IPS DF 6.9 (cell line): ENCODE measurements at regions not wholly inside any gene's neighbourhood (a gene's known extent, or its start where the extent isn't known, plus 50 kb on each side); places are given as distances from the start of the nearest gene placed in this dataset.

Experiments used
- DNase-seq: peaks from one replicate; pipeline ENCODE4 v3.0.0-alpha.2; 2013; ENCODE audit warnings: low read depth, low spot score
- H3K27ac ChIP-seq: one replicate; pipeline ENCODE4 v1.5.1; 2013; ENCODE audit warnings: low read length, control low read depth
- H3K27me3 ChIP-seq: 2 replicates; pipeline ENCODE4 v1.6.1; 2013; ENCODE audit warnings: mild to moderate bottlenecking, low read length; ENCODE audit not compliant: control insufficient read depth, insufficient read depth
- H3K36me3 ChIP-seq: 2 replicates; pipeline ENCODE4 v1.6.1; 2013; ENCODE audit warnings: low read length; ENCODE audit not compliant: control insufficient read depth, insufficient read depth
- H3K4me1 ChIP-seq: 2 replicates; pipeline ENCODE4 v1.6.1; 2013; ENCODE audit warnings: low read length; ENCODE audit not compliant: control insufficient read depth, insufficient read depth
- H3K4me3 ChIP-seq: 2 replicates; pipeline ENCODE4 v1.5.1; 2013; ENCODE audit warnings: mild to moderate bottlenecking, low read length
- H3K9me3 ChIP-seq: 2 replicates; pipeline ENCODE4 v1.6.1; 2013; ENCODE audit warnings: low read length, inconsistent platforms; ENCODE audit not compliant: control insufficient read depth, insufficient read depth
- WGBS: extraction: QIAGEN DNeasy Blood & Tissue Kit; methylation state at CpG from one replicate; pipeline ENCODE4 v1.1.7; 2013; ENCODE audit warnings: mixed read lengths, missing lambda C conversion rate; ENCODE audit not compliant: insufficient read length, insufficient coverage; 5-methylcytosine and 5-hydroxymethylcytosine counted together

- WGBS = no CpG with 5 or more reads among the region's 1 CpG
- DNase-seq = no peak
- H3K27ac ChIP-seq = no peak overlapping the region
These were observed 234.8 kb upstream of the GNPDA2 start for GRCh38 chr4:44961001-44961755.

GRCh38 chr4:44931720-44932119 is 205.4 kb upstream of the GNPDA2 start:
- no CpG with 5 or more reads among the region's 3 CpGs for WGBS
- Histone ChIP-seq H3K9me3 (no peaks in the 10 kb centered on the region), H3K27ac (no peak overlapping the region), H3K4me1 (no peaks in the 10 kb centered on the region), H3K27me3 (no peaks in the 10 kb centered on the region), H3K36me3 (no peaks in the 10 kb centered on the region), H3K4me3 (no peak overlapping the region)
- no peak for DNase-seq

More at GRCh38 chr4:44961001-44961755, 234.8 kb upstream of the GNPDA2 start:
- Histone ChIP-seq H3K4me1 (no peaks in the 10 kb centered on the region), H3K9me3 (peaks cover 3% of the 10 kb centered on the region), H3K36me3 (no peaks in the 10 kb centered on the region), H3K27me3 (no peaks in the 10 kb centered on the region), H3K4me3 (no peak overlapping the region)

DNA sequence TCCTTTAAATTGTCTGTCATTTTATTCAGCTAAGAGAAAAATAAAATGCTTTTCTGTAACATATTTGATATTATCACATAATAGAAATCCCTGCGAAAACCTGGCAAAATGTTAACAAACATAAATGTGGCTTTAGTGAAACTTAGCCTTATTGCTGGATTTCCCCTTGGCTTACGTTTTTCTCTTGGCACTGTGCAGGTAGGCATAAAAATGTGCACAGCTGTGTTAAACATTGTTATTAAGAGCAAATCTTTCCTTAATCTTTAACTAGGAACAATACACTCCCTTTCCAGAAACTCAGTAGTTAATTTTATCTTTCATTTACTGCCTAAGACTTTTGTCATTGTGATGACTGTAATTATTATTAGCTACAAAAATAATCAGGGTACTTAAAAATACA is 202.4 kb upstream of the GNPDA2 start:
- no peaks in the 10 kb centered on the region for H3K9me3 ChIP-seq
- no peak for DNase-seq
- H3K4me3 ChIP-seq = no peak overlapping the region
- H3K36me3 ChIP-seq = no peaks in the 10 kb centered on the region
- no peaks in the 10 kb centered on the region for H3K4me1 ChIP-seq
- no CpG with 5 or more reads among the region's 2 CpGs for WGBS
- no peak overlapping the region for H3K27ac ChIP-seq
- H3K27me3 ChIP-seq = no peaks in the 10 kb centered on the region

DNA sequence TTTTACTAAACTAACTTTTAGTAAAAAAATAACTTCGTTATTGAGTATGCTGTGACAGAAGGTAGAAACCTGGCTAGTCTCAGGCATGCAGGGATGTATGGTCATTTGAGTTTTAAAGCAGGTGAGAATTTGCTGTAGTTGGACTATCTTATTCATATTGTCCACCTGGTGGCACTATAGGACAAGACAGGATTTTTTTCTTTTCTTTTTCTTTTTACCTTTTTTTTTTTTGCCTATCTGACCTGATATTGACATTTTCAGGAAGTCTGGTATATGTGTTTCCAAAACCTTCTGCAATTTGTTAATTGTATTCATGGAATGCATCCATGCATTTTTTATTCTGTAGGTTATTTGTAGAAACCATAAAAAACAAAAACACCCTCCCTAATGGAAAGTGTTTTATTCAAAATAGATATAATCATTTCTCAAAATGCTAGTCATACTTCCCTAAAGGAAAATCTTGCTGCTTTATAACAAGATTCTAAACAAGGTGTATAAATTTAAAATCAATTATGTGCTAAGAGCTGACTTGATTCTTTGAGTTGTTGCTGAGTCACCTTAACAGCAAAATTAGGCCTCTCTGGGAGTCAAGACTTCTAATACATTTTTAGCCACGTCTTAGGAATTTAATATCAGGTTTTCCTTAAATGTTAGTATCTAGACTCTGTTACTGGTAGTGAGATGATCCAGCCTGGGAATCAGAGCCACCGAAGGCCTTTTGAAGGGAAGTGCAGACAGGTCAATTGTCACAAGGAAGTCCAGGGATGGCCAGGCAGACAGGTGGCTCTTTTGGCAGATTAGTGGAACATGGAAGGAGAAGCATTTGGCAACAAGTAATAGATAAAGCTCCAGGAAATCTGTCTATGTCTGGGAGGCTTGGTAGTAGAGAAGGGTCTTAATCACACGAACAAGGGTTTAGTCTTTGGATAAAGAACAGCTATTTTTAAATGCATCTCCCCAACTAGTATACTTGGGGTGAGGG is 201.3 kb upstream of the GNPDA2 start:
- no peaks in the 10 kb centered on the region for H3K36me3 ChIP-seq
- H3K9me3 ChIP-seq = no peaks in the 10 kb centered on the region
- H3K4me1 ChIP-seq = no peaks in the 10 kb centered on the region
- H3K4me3 ChIP-seq = no peak overlapping the region
- DNase-seq = peak; percentile 7
- no peak overlapping the region for H3K27ac ChIP-seq
- no peaks in the 10 kb centered on the region for H3K27me3 ChIP-seq
- no CpG with 5 or more reads among the region's 4 CpGs for WGBS

- Histone ChIP-seq H3K27ac (no peak overlapping the region), H3K36me3 (no peaks in the 10 kb centered on the region), H3K4me1 (no peaks in the 10 kb centered on the region), H3K9me3 (no peaks in the 10 kb centered on the region), H3K27me3 (no peaks in the 10 kb centered on the region), H3K4me3 (no peak overlapping the region)
- no peak for DNase-seq
- WGBS = no CpG with 5 or more reads among the region's 3 CpGs
These were observed 190.1 kb upstream of the GNPDA2 start for GRCh38 chr4:44916411-44916810.

DNA sequence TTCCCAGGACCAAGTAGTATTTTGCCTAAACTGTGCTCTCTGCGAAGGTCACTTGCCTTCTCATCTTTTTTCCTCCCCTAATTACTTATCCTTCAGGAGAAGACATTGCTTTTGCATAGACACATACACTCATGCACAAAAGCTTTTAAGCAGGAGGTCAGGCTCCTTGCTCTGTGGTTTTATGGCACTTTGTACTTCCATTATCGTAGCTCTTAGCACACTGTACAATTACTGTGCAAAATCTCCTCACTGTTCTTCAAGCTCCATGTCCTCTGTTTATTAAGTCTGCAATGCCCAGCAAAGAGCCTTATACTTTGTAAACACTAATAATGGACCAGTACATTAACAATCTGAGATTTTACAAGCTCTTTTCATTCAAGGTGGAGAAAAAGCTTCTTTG is 188.4 kb upstream of the GNPDA2 start:
- Histone ChIP-seq H3K27ac (no peak overlapping the region), H3K4me3 (no peak overlapping the region), H3K4me1 (no peaks in the 10 kb centered on the region), H3K27me3 (no peaks in the 10 kb centered on the region), H3K36me3 (no peaks in the 10 kb centered on the region), H3K9me3 (no peaks in the 10 kb centered on the region)
- WGBS = no CpG with 5 or more reads among the region's 2 CpGs
- no peak for DNase-seq

DNA sequence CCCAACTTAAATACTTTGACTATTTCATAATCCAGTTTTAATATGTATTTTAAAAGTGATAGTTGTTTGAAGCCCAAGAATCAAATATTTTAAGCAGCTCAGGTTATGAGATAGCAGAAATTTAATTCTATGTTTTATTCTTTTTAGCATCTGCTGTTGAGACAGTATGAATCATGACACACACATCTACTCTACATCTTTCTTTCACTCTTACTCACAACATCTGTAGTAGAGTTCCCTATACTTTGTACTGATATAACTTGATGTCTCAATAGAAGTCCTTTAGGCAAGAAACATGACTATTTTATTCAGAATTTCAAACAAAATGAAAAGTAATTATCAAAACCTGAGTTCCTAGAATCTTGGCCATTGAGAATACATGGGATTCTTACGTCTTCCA is 187.9 kb upstream of the GNPDA2 start:
- no peaks in the 10 kb centered on the region for H3K27me3 ChIP-seq
- H3K27ac ChIP-seq = no peak overlapping the region
- no peaks in the 10 kb centered on the region for H3K9me3 ChIP-seq
- no peaks in the 10 kb centered on the region for H3K36me3 ChIP-seq
- H3K4me1 ChIP-seq = no peaks in the 10 kb centered on the region
- WGBS = no CpG with 5 or more reads among the region's 1 CpG
- no peak for DNase-seq
- no peak overlapping the region for H3K4me3 ChIP-seq

DNA sequence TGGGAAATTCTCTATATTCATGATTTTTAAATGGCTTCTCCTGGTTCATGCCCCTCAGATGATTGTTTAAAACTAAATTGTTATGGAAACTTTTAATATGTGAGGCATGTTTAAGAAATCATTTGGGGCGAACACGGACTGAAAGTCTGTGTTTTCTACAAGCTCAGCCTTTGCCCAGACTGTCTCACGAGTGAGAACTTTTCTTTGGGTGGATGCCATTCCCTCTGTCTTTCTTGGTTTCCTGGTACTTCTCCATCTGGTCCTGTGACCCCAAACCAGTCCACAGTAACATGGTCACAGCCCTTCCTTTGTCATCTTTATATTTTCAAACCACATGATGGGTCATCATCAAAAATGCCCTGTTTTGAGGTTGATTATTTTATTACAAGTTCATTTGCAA is 186.6 kb upstream of the GNPDA2 start:
- Histone ChIP-seq H3K36me3 (no peaks in the 10 kb centered on the region), H3K4me3 (no peak overlapping the region), H3K27ac (no peak overlapping the region), H3K27me3 (no peaks in the 10 kb centered on the region), H3K9me3 (no peaks in the 10 kb centered on the region), H3K4me1 (no peaks in the 10 kb centered on the region)
- DNase-seq = no peak
- WGBS = no CpG with 5 or more reads among the region's 3 CpGs

DNA sequence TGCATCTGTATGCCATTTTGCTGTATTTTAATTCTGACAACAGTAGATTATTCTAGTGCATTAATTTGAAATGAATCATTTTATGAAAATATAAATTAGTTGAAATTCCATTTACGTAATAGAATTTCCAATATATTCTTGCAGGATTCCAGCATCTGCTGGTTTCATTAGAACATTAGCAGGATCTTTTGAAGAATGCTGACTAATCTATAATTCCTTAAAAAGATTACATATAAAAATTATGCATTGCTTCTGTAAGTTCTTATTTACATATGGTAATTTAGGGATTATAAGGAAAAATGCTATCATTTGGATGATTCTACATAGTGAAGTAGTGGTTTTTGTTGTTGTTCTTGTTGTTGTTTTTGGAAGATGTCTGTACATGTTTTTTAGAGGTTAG is 182.2 kb upstream of the GNPDA2 start:
- WGBS = no CpG with 5 or more reads among the region's 1 CpG
- Histone ChIP-seq H3K4me3 (no peak overlapping the region), H3K36me3 (no peaks in the 10 kb centered on the region), H3K4me1 (no peaks in the 10 kb centered on the region), H3K27ac (no peak overlapping the region), H3K9me3 (no peaks in the 10 kb centered on the region), H3K27me3 (no peaks in the 10 kb centered on the region)
- DNase-seq = no peak

GRCh38 chr4:44872246-44872645 is 145.9 kb upstream of the GNPDA2 start:
- no peaks in the 10 kb centered on the region for H3K9me3 ChIP-seq
- H3K4me3 ChIP-seq = no peak overlapping the region
- no peak for DNase-seq
- H3K27me3 ChIP-seq = no peaks in the 10 kb centered on the region
- 0 out of 2 replicates have a peak, but pooled peaks cover 2% of the 10 kb centered on the region for H3K4me1 ChIP-seq
- no peaks in the 10 kb centered on the region for H3K36me3 ChIP-seq
- H3K27ac ChIP-seq = no peak overlapping the region
